ENCODE measurements at regions not wholly inside any gene's neighbourhood (a gene's known extent, or its start where the extent isn't known, plus 50 kb on each side); places are given as distances from the start of the nearest gene placed in this dataset.

DNA sequence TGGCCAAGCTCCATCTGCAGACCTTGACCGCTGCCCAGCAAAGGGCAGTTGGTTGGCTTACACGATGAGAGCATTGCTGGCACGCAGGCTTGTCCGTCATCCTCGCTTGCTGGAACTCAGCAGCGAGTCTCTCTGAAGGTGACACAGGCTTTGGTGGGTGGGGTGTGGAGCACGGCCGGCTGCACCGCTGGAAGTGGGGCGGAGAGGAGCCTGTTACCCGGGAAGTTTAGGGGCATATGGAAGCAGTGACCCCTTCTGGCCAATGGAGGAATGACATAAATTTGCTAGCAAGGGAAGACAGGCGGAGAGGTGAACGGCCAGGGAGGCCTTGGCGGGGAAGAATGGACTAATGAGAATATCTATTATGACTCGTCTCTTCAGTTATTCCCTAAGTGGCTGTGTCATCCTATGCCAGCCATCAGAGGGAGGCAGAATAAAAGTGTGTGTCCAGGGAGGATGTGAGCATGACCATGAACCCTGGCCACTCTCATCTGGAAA lies 65.9 kb upstream of the SDK2 start:
- TF ChIP-seq POLR2AphosphoS5 (IDR thresholded peaks at IDR 0.05; ENCODE audit: low read depth, low read length) (no peak), POLR2A (IDR thresholded peaks at IDR 0.05; ENCODE audit: low read depth, low read length) (no peak), TAF1 (IDR thresholded peaks at IDR 0.05; ENCODE audit: low read depth, low read length) (no peak), SPI1 (IDR thresholded peaks at IDR 0.05; ENCODE audit: low read depth, low read length) (no peak), POU2F2 (IDR thresholded peaks at IDR 0.05; ENCODE audit: low read depth, low read length) (no peak), PAX5 (IDR thresholded peaks at IDR 0.05; ENCODE audit: insufficient read depth, low read length, severe bottlenecking) (no peak)

Measured in GM12891 (cell line).